ENCODE measurements at regions not wholly inside any gene's neighbourhood (a gene's known extent, or its start where the extent isn't known, plus 50 kb on each side); places are given as distances from the start of the nearest gene placed in this dataset.

GRCh38 chr12:75840994-75841355, 190.6 kb downstream of the PHLDA1 start:
- Histone ChIP-seq H4K20me1 (ENCODE audit: low read depth) (no peaks in the 10 kb centered on the region), H3F3A (ENCODE audit: low read depth) (no peaks in the 10 kb centered on the region), H3K27ac (no peak overlapping the region), H3K4me2 (no peak overlapping the region), H3K4me1 (peaks cover 4% of the 10 kb centered on the region), H3K27me3 (no peaks in the 10 kb centered on the region), H3K9ac (no peak overlapping the region), H2AFZ (replicated peaks) (no peak overlapping the region), H3K4me3 (no peak overlapping the region), H3K36me3 (no peaks in the 10 kb centered on the region), H3K9me3 (ENCODE audit: low read depth) (no peaks in the 10 kb centered on the region), H3K79me2 (ENCODE audit: low read depth) (no peaks in the 10 kb centered on the region)
- no peak overlapping the region for H3K4me3 Mint-ChIP-seq
- no peak for DNase-seq (ENCODE audit: low spot score)
- H3K27ac Mint-ChIP-seq: no peak overlapping the region
- no peaks in the 10 kb centered on the region for H3K9me3 Mint-ChIP-seq
- H3K4me1 Mint-ChIP-seq: peaks cover 10% of the 10 kb centered on the region
- H3K36me3 Mint-ChIP-seq: no peaks in the 10 kb centered on the region
- TF ChIP-seq EZH2 (IDR thresholded peaks at IDR 0.05) (no peak), EZH2phosphoT487 (IDR thresholded peaks at IDR 0.05) (no peak), CTCF (IDR thresholded peaks at IDR 0.05) (no peak)
- H3K27me3 Mint-ChIP-seq (ENCODE audit: insufficient read depth, low read depth): peaks cover 8% of the 10 kb centered on the region

- Histone ChIP-seq H3K27me3 (no peaks in the 10 kb centered on the region), H3K9me3 (ENCODE audit: low read depth) (no peaks in the 10 kb centered on the region), H3K79me2 (ENCODE audit: low read depth) (no peaks in the 10 kb centered on the region), H3F3A (ENCODE audit: low read depth) (no peaks in the 10 kb centered on the region), H3K9ac (no peak overlapping the region), H4K20me1 (ENCODE audit: low read depth) (no peaks in the 10 kb centered on the region), H3K4me1 (peaks cover 4% of the 10 kb centered on the region), H2AFZ (replicated peaks) (no peak overlapping the region), H3K36me3 (no peaks in the 10 kb centered on the region), H3K4me2 (no peak overlapping the region), H3K4me3 (no peak overlapping the region), H3K27ac (no peak overlapping the region)
- Mint-ChIP-seq H3K4me1 (peaks cover 3% of the 10 kb centered on the region), H3K4me3 (no peak overlapping the region), H3K27ac (no peak overlapping the region), H3K36me3 (no peaks in the 10 kb centered on the region), H3K27me3 (ENCODE audit: insufficient read depth, low read depth) (peaks cover 5% of the 10 kb centered on the region), H3K9me3 (no peaks in the 10 kb centered on the region)
- TF ChIP-seq EZH2 (IDR thresholded peaks at IDR 0.05) (no peak), EZH2phosphoT487 (IDR thresholded peaks at IDR 0.05) (no peak), CTCF (IDR thresholded peaks at IDR 0.05) (no peak)
- DNase-seq (ENCODE audit: low spot score): no peak
Measured at GRCh38 chr12:75838309-75838708, 193.3 kb downstream of the PHLDA1 start.

- H3K4me3 Mint-ChIP-seq: no peak overlapping the region
- Histone ChIP-seq H3F3A (ENCODE audit: low read depth) (no peaks in the 10 kb centered on the region), H3K4me1 (peaks cover 4% of the 10 kb centered on the region), H2AFZ (replicated peaks) (no peak overlapping the region), H3K36me3 (no peaks in the 10 kb centered on the region), H3K27me3 (no peaks in the 10 kb centered on the region), H3K9me3 (ENCODE audit: low read depth) (no peaks in the 10 kb centered on the region), H4K20me1 (ENCODE audit: low read depth) (no peaks in the 10 kb centered on the region), H3K27ac (no peak overlapping the region), H3K79me2 (ENCODE audit: low read depth) (no peaks in the 10 kb centered on the region), H3K4me2 (no peak overlapping the region), H3K4me3 (no peak overlapping the region), H3K9ac (no peak overlapping the region)
- DNase-seq (ENCODE audit: low spot score): peak; percentile 11
- H3K36me3 Mint-ChIP-seq: no peaks in the 10 kb centered on the region
- H3K27me3 Mint-ChIP-seq (ENCODE audit: insufficient read depth, low read depth): peaks cover 5% of the 10 kb centered on the region
- H3K4me1 Mint-ChIP-seq: no peaks in the 10 kb centered on the region
- H3K27ac Mint-ChIP-seq: no peak overlapping the region
- TF ChIP-seq EZH2 (IDR thresholded peaks at IDR 0.05) (no peak), EZH2phosphoT487 (IDR thresholded peaks at IDR 0.05) (no peak), CTCF (IDR thresholded peaks at IDR 0.05) (no peak)
- no peaks in the 10 kb centered on the region for H3K9me3 Mint-ChIP-seq
Measured at GRCh38 chr12:75837700-75838099, 193.9 kb downstream of the PHLDA1 start.

- no peaks in the 10 kb centered on the region for H3K9me3 Mint-ChIP-seq
- TF ChIP-seq CTCF (IDR thresholded peaks at IDR 0.05) (no peak), EZH2 (IDR thresholded peaks at IDR 0.05) (no peak), EZH2phosphoT487 (IDR thresholded peaks at IDR 0.05) (no peak)
- H3F3A ChIP-seq (ENCODE audit: low read depth): no peaks in the 10 kb centered on the region
- H3K36me3 ChIP-seq: no peaks in the 10 kb centered on the region
- no peaks in the 10 kb centered on the region for H3K4me1 Mint-ChIP-seq
- H3K27ac Mint-ChIP-seq: no peak overlapping the region
- H2AFZ ChIP-seq (replicated peaks): no peak overlapping the region
- no peaks in the 10 kb centered on the region for H3K9me3 ChIP-seq (ENCODE audit: low read depth)
- H4K20me1 ChIP-seq (ENCODE audit: low read depth): no peaks in the 10 kb centered on the region
- H3K27ac ChIP-seq: no peak overlapping the region
- no peak overlapping the region for H3K4me3 Mint-ChIP-seq
- no peaks in the 10 kb centered on the region for H3K27me3 ChIP-seq
- H3K4me2 ChIP-seq: no peak overlapping the region
- no peaks in the 10 kb centered on the region for H3K36me3 Mint-ChIP-seq
- H3K4me3 ChIP-seq: no peak overlapping the region
- no peak for DNase-seq (ENCODE audit: low spot score)
- no peak overlapping the region for H3K9ac ChIP-seq
- H3K79me2 ChIP-seq (ENCODE audit: low read depth): no peaks in the 10 kb centered on the region
- H3K4me1 ChIP-seq: peaks cover 4% of the 10 kb centered on the region
- H3K27me3 Mint-ChIP-seq (ENCODE audit: insufficient read depth, low read depth): no peaks in the 10 kb centered on the region
Measured at GRCh38 chr12:75836533-75836932, 195.0 kb downstream of the PHLDA1 start.
